Fibroblast of pulmonary artery (primary cell): ENCODE measurements at regions not wholly inside any gene's neighbourhood (a gene's known extent, or its start where the extent isn't known, plus 50 kb on each side); places are given as distances from the start of the nearest gene placed in this dataset.

Source experiments
- DNase-seq: peaks from one replicate; pipeline ENCODE4 v3.0.0-alpha.2; 2010; ENCODE audit warnings: low read depth
- H3K4me3 ChIP-seq: replicated peaks from 2 replicates; pipeline ENCODE4 v1.5.1; 2011; ENCODE audit warnings: low read depth, mild to moderate bottlenecking, control low read depth, low read length, moderate library complexity
- TF ChIP-seq, protein P1 (sequence below): IDR thresholded peaks from 2 replicates; pipeline ENCODE4 v1.5.1; 2011; ENCODE audit warnings: mild to moderate bottlenecking, control low read depth, low read length, inconsistent platforms; ENCODE audit errors: missing control alignments

DNA sequence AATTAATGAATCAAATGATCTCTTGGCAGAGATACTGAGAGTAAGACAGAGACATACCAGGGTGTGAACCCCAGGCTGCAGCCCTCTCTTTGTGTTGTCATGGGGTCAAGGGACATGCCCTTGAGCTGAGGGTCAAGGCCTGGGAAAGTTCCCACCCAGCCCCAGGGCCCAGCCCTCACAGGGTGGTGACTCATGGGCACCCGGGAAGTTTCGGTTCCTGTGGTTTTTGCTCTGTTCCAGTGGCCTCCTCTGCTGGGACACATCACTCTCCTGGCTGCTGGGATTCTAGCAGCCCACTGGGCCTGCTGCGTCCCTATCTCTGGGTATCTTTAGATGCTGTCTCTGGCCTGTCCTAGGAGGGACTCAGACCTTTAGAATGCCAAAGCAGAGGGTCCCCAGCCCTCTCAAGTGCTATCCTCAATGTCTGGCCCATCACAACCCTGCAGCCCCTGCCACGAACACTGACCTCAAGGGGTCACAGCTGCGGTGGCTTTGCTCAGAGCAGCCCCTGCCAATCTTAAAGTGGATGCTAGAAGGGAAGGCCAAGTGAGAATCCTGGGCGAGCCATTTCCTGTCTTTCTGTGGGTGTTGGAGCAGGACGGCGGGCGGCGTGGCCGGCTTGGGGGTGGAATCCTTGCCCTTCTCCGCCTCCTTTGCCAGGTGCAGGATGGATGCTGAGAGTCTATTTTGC lies 148.4 kb upstream of the TLE3 start:
- peak; percentile 23 for DNase-seq
- TF ChIP-seq, protein P1, sequence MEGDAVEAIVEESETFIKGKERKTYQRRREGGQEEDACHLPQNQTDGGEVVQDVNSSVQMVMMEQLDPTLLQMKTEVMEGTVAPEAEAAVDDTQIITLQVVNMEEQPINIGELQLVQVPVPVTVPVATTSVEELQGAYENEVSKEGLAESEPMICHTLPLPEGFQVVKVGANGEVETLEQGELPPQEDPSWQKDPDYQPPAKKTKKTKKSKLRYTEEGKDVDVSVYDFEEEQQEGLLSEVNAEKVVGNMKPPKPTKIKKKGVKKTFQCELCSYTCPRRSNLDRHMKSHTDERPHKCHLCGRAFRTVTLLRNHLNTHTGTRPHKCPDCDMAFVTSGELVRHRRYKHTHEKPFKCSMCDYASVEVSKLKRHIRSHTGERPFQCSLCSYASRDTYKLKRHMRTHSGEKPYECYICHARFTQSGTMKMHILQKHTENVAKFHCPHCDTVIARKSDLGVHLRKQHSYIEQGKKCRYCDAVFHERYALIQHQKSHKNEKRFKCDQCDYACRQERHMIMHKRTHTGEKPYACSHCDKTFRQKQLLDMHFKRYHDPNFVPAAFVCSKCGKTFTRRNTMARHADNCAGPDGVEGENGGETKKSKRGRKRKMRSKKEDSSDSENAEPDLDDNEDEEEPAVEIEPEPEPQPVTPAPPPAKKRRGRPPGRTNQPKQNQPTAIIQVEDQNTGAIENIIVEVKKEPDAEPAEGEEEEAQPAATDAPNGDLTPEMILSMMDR = no peak
- no peak overlapping the region for H3K4me3 ChIP-seq

DNA sequence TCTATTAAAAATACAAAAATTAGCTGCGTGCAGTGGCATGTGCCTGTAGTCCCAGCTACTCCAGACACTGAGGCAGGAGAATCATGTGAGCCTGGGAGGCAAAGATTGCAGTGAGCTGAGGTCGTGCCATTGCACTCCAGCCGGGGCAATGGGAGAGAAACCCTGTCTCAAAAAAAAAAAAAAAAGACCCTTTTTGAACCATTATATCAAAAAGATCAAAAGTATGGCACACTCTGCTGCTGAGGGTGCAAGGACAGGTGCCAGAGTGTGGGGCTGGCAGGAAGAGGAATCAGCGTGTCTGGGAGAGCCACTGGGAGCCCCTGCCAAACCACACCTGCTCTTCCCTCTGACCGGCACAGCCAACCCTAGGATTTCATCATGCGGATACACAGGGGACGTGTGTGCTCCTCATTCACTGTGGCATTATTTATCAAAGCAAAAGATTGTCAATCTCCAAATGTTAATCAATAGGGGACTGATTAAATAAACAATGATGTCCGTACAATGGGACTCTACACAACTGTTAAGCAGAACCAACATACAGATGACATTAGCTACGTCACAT lies 147.3 kb upstream of the TLE3 start:
- no peak overlapping the region for H3K4me3 ChIP-seq
- no peak for DNase-seq
- TF ChIP-seq, protein P1 = no peak

DNA sequence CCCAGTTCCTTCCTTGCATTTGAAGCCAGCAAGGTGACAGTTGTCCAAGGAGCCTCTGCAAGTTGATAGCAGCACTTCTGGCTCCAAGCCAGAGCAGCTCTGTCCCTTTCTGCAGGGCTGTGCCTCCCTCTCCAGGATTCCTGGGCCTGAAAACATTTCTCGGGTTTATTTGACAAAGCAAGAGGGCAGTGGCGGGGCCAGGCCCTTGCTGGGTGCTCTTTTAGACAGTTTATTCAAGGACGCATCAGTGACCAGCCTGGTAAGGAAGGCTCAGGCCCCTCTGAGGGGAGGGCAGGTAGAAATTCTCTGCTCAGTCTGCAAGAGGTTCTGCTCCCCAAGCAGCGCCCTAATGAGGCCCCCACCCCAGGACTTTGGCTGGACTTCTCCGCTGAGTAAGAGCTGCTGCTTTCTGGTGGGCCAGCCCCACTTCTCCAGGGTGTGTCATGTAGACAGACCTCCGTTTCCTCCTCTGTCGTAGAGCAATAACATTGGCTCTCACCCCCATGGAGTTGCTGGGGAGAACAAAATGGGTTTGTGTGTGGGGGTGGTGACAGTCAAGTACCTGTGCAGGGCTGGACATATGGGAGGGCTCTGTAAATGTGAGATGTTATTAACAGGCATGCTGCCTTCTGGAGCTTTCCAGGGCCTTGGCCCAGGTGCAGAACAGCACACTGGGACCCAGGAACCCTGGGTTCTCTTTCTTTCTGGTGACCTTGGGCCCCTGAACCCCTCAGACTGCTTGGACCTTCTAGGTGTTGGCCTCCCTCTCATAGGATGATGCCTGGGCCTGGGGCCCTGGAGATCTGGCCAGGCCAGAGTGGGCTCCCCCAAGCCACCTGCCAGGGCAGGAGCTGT lies 146.2 kb upstream of the TLE3 start:
- no peak for DNase-seq
- no peak overlapping the region for H3K4me3 ChIP-seq
- TF ChIP-seq, protein P1 = no peak

DNA sequence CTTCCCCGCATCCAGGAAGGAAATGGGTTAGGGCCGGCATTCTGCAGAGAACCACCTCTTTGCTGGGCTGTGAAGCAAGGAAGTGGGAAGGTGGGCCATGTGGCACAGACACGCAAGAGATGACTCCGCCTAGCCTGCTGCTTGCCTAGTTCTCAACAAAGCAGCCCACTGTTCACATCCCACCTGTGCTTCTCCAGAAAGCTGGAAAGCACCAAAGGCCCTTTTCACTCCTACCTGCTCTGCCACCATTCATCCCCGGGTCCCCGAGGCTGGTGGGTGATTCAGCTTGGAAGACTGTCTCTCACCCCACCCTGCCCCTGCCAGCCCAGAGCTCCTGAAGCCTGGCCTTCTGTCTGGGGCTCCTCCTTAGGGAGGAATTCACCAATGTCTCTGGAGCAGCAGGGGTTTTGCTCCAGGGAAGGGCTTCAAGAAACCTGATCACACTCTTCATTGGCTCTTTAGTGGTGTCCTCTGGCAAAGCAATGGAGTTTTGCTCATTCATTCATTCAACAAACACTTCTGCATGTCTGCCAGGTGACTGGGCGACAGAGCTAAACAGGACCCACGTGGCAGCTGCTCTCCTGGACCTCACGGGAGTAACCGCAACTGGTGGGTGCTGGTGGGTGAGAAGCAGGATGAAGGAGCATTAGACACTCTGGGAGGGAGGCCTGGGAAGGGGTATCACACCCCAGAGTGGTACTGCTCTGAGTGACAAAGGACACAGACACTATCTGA lies 145.4 kb upstream of the TLE3 start:
- H3K4me3 ChIP-seq = no peak overlapping the region
- DNase-seq = no peak
- TF ChIP-seq, protein P1 = no peak

DNA sequence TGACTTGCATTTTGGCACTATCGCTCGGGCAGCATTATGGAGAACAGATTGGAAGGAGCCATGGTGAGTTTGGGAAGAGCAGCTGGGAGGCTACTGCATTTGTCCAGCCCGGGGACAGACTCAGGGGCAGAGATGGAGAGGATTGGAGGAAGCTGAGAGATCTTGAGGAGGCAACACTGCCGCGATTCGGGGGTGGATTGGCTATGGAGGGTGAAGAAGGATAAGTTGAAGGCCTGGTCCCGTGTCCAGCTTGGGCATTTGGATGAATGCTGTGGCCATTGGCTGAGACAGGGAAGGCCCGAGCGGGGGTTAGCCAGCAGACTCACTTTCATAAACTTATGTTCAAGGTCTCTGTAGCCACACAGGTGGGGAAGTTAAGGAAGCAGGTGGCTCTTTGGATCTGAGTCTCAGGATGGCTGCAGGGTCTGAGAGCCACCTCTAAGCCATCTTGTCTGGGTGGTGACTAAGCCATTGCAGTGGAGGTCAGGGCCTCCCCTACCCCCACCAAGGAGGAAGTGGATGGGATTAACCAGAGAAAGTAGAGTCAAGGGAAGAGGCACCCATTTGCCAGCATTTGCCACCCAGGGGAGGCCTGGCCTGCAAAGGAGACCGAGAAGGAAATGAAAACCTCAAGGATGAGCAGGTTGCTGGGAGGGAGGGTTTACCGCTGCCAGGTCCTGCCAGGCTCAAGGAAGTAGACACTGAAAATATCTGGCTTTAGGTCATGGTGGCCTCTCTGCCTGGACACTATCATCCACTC lies 144.0 kb upstream of the TLE3 start:
- no peak overlapping the region for H3K4me3 ChIP-seq
- TF ChIP-seq, protein P1 = no peak
- no peak for DNase-seq

DNA sequence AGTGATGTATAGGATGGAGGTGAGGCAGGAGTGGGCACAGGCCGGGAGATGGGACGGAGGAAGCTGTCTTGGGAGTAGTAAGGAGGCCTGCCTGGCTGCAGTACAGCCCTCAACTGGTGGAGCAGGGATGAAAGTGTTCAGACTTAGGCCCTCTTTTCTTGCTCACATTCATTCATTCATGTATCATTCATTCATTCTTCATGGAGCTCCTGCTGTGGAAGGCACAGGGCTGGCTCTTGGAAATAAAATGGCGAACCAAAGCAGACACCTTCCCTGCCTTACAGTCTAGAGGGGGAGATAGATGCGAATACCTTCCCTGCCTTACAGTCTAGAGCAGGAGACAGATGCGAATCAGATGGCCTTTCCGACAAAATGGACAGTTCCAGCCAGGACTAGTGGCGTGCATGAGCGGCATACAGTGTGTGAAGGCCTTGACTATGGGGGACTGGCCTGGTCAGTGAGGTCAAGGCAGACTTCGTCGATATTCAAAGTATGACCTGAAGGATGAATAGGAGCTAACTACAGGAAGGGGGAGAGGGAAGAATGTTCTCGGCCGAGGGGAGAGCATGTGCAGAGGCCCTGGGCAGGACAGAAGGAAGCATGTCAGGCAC lies 143.2 kb upstream of the TLE3 start:
- no peak overlapping the region for H3K4me3 ChIP-seq
- no peak for DNase-seq
- TF ChIP-seq, protein P1 = no peak
